HCT116 (cell line): ENCODE measurements at regions not wholly inside any gene's neighbourhood (a gene's known extent, or its start where the extent isn't known, plus 50 kb on each side); places are given as distances from the start of the nearest gene placed in this dataset.

Source experiments
- ATAC-seq: fragments of 200-7000 bp; cut with Tn5 transposase; 2 replicates; pipeline ENCODE4 v1.9.1; 2020; ENCODE audit warnings: mild to moderate bottlenecking, moderate library complexity
- BruUV-seq: library from RNA; stranded (reverse); fragments of 400-500 nt; replicated peaks from 2 replicates; lab custom pipeline; 2021; lab: Mats Ljungman, UMichigan
- CTCF ChIA-PET: fragments of 300-600 bp; sonication (Branson Sonifier 250); formaldehyde crosslinking; loops from one replicate; lab custom pipeline; 2021; ENCODE audit warnings: antibody characterized with exemption; lab: Charles Lee
- POLR2A ChIA-PET: fragments of 300-600, 350-600 bp; sonication (Branson Sonifier 250); formaldehyde crosslinking; loops from one replicate; lab custom pipeline; 2021; ENCODE audit warnings: antibody characterized with exemption; lab: Charles Lee
- RAD21 ChIA-PET, 2 experiments: fragments of 300-600 bp; sonication (Branson Sonifier 250); formaldehyde crosslinking; loops; one replicate each; lab custom pipeline; 2023; ENCODE audit warnings: low total read pairs in 2 of 2; ENCODE audit not compliant: uncharacterized antibody in 2 of 2, unreplicated experiment in 2 of 2, low non-redundant PET in 1 of 2; lab: Charles Lee
- DNase-seq: peaks from one replicate; pipeline ENCODE4 v3.0.0-alpha.2; 2010; ENCODE audit warnings: low read depth, low spot score
- H2AFZ ChIP-seq: fragments of 200-600 bp; shearing (Covaris generic), sonication (generic); 2 replicates; pipeline ENCODE4 v1.6.1; 2017; ENCODE audit warnings: low read depth, mixed run types, mixed read lengths, antibody characterized with exemption, low read length; ENCODE audit not compliant: poor library complexity, severe bottlenecking
- H3K27ac ChIP-seq: 2 replicates; pipeline ENCODE4 v1.5.1; 2012; ENCODE audit warnings: low read depth, low read length
- H3K27me3 ChIP-seq: fragments of 200-600 bp; sonication (generic); 2 replicates; pipeline ENCODE4 v1.6.1; 2016; ENCODE audit warnings: mixed run types, low read length, mixed read lengths; ENCODE audit not compliant: insufficient read depth
- H3K36me3 ChIP-seq, 2 experiments: fragments of 200-500 bp in 1 of 2; fragments of 200-600 bp in 1 of 2; sonication (Bioruptor generic) in 1 of 2; sonication (generic) in 1 of 2; 2 replicates each; pipeline versions ENCODE4 v1.5.1 to v1.6.1; 2014 to 2016; ENCODE audit warnings: low read length in 2 of 2, inconsistent platforms in 1 of 2, mixed read lengths in 1 of 2, mixed run types in 1 of 2; ENCODE audit not compliant: insufficient read depth in 2 of 2, control insufficient read depth in 1 of 2
- H3K4me1 ChIP-seq, 2 experiments: fragments of 200-600 bp in 1 of 2; sonication (generic) in 1 of 2; 2 replicates each; pipeline versions ENCODE4 v1.5.1 to v1.6.1; 2012 to 2017; ENCODE audit warnings: low read length in 2 of 2, inconsistent platforms in 1 of 2, mild to moderate bottlenecking in 1 of 2, mixed read lengths in 1 of 2, mixed run types in 1 of 2, moderate library complexity in 1 of 2; ENCODE audit not compliant: insufficient read depth in 2 of 2, control insufficient read depth in 1 of 2
- H3K4me2 ChIP-seq: fragments of 200-600 bp; sonication (generic); 2 replicates; pipeline ENCODE4 v1.6.1; 2017; ENCODE audit warnings: mixed run types, low read length, mixed read lengths
- H3K4me3 ChIP-seq, 2 experiments: fragments of 200-600 bp in 1 of 2; sonication (generic) in 1 of 2; replicated peaks in 1 of 2; 2 replicates each; pipeline ENCODE4 v1.5.1; 2011 to 2016; ENCODE audit warnings: low read length in 2 of 2, control low read depth in 1 of 2, low read depth in 1 of 2, mild to moderate bottlenecking in 1 of 2, mixed read lengths in 1 of 2, mixed run types in 1 of 2
- H3K79me2 ChIP-seq: fragments of 200-600 bp; sonication (generic); 2 replicates; pipeline ENCODE4 v1.6.1; 2017; ENCODE audit warnings: mild to moderate bottlenecking, mixed run types, low read length, moderate library complexity, mixed read lengths; ENCODE audit not compliant: insufficient read depth
- H3K9ac ChIP-seq: fragments of 200-600 bp; sonication (generic); 2 replicates; pipeline ENCODE4 v1.6.1; 2016; ENCODE audit warnings: low read length, mixed read lengths
- H3K9me2 ChIP-seq: fragments of 200-600 bp; sonication (generic), shearing (Covaris generic); 2 replicates; pipeline ENCODE4 v1.6.1; 2017; ENCODE audit warnings: mixed run types, mild to moderate bottlenecking, moderate library complexity; ENCODE audit not compliant: insufficient read depth
- H3K9me3 ChIP-seq, 2 experiments: fragments of 200-500 bp in 1 of 2; fragments of 200-600 bp in 1 of 2; sonication (Bioruptor generic) in 1 of 2; sonication (generic) in 1 of 2; 2 replicates each; pipeline ENCODE4 v1.6.1; 2014 to 2017; ENCODE audit warnings: low read length in 2 of 2, mixed read lengths in 2 of 2, inconsistent platforms in 1 of 2, low read depth in 1 of 2, mild to moderate bottlenecking in 1 of 2, mixed run types in 1 of 2, moderate library complexity in 1 of 2; ENCODE audit not compliant: control insufficient read depth in 1 of 2, insufficient read depth in 1 of 2
- H4K20me1 ChIP-seq: fragments of 200-600 bp; sonication (generic), shearing (Covaris generic); 2 replicates; pipeline ENCODE4 v1.6.1; 2017; ENCODE audit warnings: mixed run types, mild to moderate bottlenecking, moderate library complexity; ENCODE audit not compliant: insufficient read depth
- CBX3 ChIP-seq: IDR thresholded peaks from 2 replicates; pipeline ENCODE4 v1.6.1; 2012; ENCODE audit warnings: low read depth
- EGR1 ChIP-seq: IDR thresholded peaks from 2 replicates; pipeline ENCODE4 v1.6.1; 2012; ENCODE audit warnings: low read depth
- ELF1 ChIP-seq: IDR thresholded peaks from 2 replicates; pipeline ENCODE4 v1.6.1; 2012; ENCODE audit warnings: low read depth, borderline replicate concordance
- EZH2 ChIP-seq: fragments of 200-600 bp; sonication (generic); IDR thresholded peaks from 2 replicates; pipeline ENCODE4 v1.6.1; 2017; ENCODE audit warnings: antibody characterized with exemption, mixed run types
- FOSL1 ChIP-seq: IDR thresholded peaks from 2 replicates; pipeline ENCODE4 v1.6.1; 2012; ENCODE audit warnings: low read depth
- MAX ChIP-seq: IDR thresholded peaks from 2 replicates; pipeline ENCODE4 v1.6.1; 2012
- POLR2A ChIP-seq: IDR thresholded peaks from 2 replicates; pipeline ENCODE4 v1.7.0; 2011; ENCODE audit warnings: borderline replicate concordance; ENCODE audit not compliant: insufficient read depth, insufficient read length; ENCODE audit errors: extremely low read depth
- RAD21 ChIP-seq: IDR thresholded peaks from 2 replicates; pipeline ENCODE4 v1.6.1; 2012; ENCODE audit warnings: low read depth, mild to moderate bottlenecking
- SIN3A ChIP-seq: IDR thresholded peaks from 2 replicates; pipeline ENCODE4 v1.6.1; 2012; ENCODE audit warnings: low read depth
- SRF ChIP-seq: IDR thresholded peaks from 2 replicates; pipeline ENCODE4 v1.6.1; 2012; ENCODE audit warnings: low read depth
- TCF7L2 ChIP-seq: IDR thresholded peaks from 2 replicates; pipeline ENCODE4 v1.7.0; 2011; ENCODE audit warnings: borderline replicate concordance, inconsistent platforms; ENCODE audit not compliant: insufficient read depth, insufficient read length; ENCODE audit errors: extremely low read depth
- ZFX ChIP-seq: fragments of 450-650 bp; IDR thresholded peaks from 2 replicates; pipeline ENCODE4 v1.6.1; 2017
- ZNF274 ChIP-seq: fragments of 200-500 bp; sonication (Bioruptor generic); IDR thresholded peaks from 2 replicates; pipeline ENCODE4 v1.6.1; 2014; ENCODE audit warnings: mild to moderate bottlenecking, low read depth, low read length, inconsistent platforms
- intact Hi-C: fragments of 100-400 bp; cut with micrococcal nuclease; formaldehyde crosslinking; loops from 2 replicates; pipeline ENCODE4 v1.10.0; 2022

DNA sequence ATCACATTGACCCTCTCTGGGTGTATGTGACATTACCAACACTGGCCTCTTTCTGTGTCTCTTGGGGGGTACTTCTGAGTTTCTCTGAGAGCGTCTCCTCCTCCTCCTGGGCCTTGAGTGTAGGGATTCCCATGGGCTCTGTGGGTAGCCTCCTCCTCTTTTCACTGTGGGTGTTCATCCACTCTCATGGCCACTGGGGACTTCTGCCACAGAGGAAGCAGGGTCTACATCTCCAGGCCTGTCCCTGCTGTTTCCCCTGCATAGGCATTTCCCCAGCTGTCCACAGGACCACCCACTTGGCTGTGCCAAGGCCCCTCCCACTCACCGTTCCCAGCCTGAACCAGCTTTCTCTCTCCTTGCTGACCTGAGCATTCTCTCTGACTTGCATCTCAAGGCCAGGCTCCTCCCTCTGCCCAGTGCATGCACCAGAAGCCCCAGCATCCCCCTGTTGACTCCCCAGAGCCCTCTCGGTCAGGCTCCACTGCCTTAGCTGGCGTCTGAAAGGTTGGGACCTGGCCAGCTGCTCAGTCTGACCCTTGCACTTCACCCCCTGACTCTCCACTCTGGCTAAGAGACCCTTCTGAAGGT, 487.6 kb downstream of the GLRX3 start:
- no peaks in the 10 kb centered on the region for H3K4me1 ChIP-seq
- no peak overlapping the region for H3K4me3 ChIP-seq
- BruUV-seq = no TSS peak
- H3K27me3 ChIP-seq = no peaks in the 10 kb centered on the region
- H3K27ac ChIP-seq = no peak overlapping the region
- H3K36me3 ChIP-seq = no peaks in the 10 kb centered on the region
- no peaks in the 10 kb centered on the region for H3K9me2 ChIP-seq
- no peaks in the 10 kb centered on the region for H3K79me2 ChIP-seq
- no peaks in the 10 kb centered on the region for H3K9me3 ChIP-seq
- no peak overlapping the region for H3K9ac ChIP-seq
- POLR2A ChIA-PET = no interaction called here
- RAD21 ChIA-PET = no interaction called here
- intact Hi-C loops = no loop called here
- TF ChIP-seq MAX (no peak), ELF1 (no peak), RAD21 (no peak), ZNF274 (no peak), EGR1 (no peak), SIN3A (no peak), POLR2A (no peak), TCF7L2 (no peak), CBX3 (no peak), FOSL1 (no peak), ZFX (no peak), SRF (no peak)
- DNase-seq = no peak
- CTCF ChIA-PET = no interaction called here
- ATAC-seq = no peak
- no peaks in the 10 kb centered on the region for H4K20me1 ChIP-seq
- no peak overlapping the region for H2AFZ ChIP-seq
- no peak overlapping the region for H3K4me2 ChIP-seq

- POLR2A ChIA-PET = no interaction called here
Observed at GRCh38 chr10:130627346-130628045, 491.3 kb downstream of the GLRX3 start.

More at GRCh38 chr10:130627346-130628045, 491.3 kb downstream of the GLRX3 start:
- intact Hi-C loops = no loop called here
- CTCF ChIA-PET = no interaction called here
- Histone ChIP-seq H4K20me1 (no peaks in the 10 kb centered on the region), H3K4me1 (no peaks in the 10 kb centered on the region), H3K9ac (no peak overlapping the region), H3K27ac (no peak overlapping the region), H3K36me3 (no peaks in the 10 kb centered on the region), H3K27me3 (no peaks in the 10 kb centered on the region), H3K9me3 (no peaks in the 10 kb centered on the region), H3K9me2 (no peaks in the 10 kb centered on the region), H3K79me2 (no peaks in the 10 kb centered on the region), H3K4me2 (no peak overlapping the region), H2AFZ (no peak overlapping the region), H3K4me3 (no peak overlapping the region)
- BruUV-seq = no TSS peak
- RAD21 ChIA-PET = no interaction called here
- TF ChIP-seq FOSL1 (no peak), EZH2 (no peak), TCF7L2 (no peak)
- DNase-seq (no peak), ATAC-seq (no peak)
